ENCODE measurements at regions not wholly inside any gene's neighbourhood (a gene's known extent, or its start where the extent isn't known, plus 50 kb on each side); places are given as distances from the start of the nearest gene placed in this dataset.

- TF ChIP-seq CTCF (IDR thresholded peaks at IDR 0.05) (no peak), POLR2A (IDR thresholded peaks at IDR 0.05) (no peak), POLR2AphosphoS5 (IDR thresholded peaks at IDR 0.05) (no peak), EP300 (IDR thresholded peaks at IDR 0.05) (no peak)
These were observed 154.6 kb downstream of the INO80D start for GRCh38 chr2:205931388-205931787.

Measured in sigmoid colon (tissue), 4 donors.